AG09319 (cell line): ENCODE measurements at regions not wholly inside any gene's neighbourhood (a gene's known extent, or its start where the extent isn't known, plus 50 kb on each side); places are given as distances from the start of the nearest gene placed in this dataset.

Experiments
- DNase-seq: peaks from one replicate; pipeline ENCODE4 v3.0.0-alpha.2; 2010; ENCODE audit warnings: low read depth; ENCODE audit errors: extremely low read depth
- TF ChIP-seq, protein P1 (sequence below): IDR thresholded peaks from 2 replicates; pipeline ENCODE4 v1.5.1; 2011; ENCODE audit warnings: low read depth, mild to moderate bottlenecking, inconsistent platforms, low read length, moderate library complexity

DNA sequence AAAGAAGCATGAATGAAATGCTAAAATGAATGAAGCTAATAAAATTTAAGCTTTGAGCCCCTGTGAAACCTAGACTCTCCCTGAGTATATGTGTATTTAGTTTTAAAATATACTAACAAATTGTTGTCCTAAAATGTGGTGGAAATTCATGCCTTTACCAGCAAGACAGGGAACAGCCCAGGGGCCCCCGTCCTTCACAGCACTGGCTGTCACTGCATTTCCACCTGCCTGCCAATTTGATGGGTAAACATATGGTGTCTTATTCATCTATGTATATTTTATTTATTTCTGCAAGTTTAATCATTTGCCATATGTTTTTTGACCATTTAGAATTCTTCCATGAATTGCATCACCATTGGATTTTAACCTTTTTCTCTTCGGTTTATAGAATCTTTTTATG is 463.7 kb upstream of the NBEA start:
- TF ChIP-seq, protein P1, sequence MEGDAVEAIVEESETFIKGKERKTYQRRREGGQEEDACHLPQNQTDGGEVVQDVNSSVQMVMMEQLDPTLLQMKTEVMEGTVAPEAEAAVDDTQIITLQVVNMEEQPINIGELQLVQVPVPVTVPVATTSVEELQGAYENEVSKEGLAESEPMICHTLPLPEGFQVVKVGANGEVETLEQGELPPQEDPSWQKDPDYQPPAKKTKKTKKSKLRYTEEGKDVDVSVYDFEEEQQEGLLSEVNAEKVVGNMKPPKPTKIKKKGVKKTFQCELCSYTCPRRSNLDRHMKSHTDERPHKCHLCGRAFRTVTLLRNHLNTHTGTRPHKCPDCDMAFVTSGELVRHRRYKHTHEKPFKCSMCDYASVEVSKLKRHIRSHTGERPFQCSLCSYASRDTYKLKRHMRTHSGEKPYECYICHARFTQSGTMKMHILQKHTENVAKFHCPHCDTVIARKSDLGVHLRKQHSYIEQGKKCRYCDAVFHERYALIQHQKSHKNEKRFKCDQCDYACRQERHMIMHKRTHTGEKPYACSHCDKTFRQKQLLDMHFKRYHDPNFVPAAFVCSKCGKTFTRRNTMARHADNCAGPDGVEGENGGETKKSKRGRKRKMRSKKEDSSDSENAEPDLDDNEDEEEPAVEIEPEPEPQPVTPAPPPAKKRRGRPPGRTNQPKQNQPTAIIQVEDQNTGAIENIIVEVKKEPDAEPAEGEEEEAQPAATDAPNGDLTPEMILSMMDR: no peak
- no peak for DNase-seq

DNA sequence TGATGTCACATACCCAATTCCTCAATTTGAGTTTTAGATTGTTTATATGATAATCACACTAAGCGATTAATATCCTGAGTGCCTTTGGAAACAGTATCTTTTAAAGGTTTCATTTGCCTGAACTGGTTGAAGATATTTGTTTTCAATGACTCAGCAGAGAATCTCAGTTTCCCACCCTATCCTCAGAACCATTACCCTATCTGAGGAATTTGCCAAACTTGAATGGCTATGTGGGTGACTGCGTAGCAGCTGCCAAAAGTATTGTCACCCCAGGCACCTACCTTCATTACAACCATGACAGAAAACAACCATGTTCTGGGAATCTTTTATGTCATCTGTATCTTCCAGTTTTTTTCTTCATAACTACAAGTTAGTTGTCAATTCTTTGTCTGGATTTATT is 440.1 kb upstream of the NBEA start:
- DNase-seq: no peak
- TF ChIP-seq, protein P1: no peak

DNA sequence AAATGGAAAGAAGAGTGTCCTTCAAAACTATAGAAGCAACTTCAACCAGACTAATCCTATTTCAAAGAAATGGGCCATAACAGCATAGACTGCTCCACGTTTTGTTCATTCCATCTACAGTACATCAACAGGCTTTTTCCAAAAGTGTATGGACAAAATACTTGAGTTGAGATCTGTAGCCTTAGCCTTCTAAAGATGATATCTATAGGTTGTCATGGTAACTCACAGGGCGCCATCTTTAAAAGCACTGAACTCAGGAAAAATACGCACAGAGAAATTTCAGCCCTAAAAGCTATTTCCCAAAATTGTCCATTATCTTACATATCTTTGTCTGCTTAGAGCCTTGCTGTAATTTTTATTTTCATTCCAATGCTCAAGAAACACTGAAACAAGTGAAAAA is 439.4 kb upstream of the NBEA start:
- TF ChIP-seq, protein P1: no peak
- no peak for DNase-seq

DNA sequence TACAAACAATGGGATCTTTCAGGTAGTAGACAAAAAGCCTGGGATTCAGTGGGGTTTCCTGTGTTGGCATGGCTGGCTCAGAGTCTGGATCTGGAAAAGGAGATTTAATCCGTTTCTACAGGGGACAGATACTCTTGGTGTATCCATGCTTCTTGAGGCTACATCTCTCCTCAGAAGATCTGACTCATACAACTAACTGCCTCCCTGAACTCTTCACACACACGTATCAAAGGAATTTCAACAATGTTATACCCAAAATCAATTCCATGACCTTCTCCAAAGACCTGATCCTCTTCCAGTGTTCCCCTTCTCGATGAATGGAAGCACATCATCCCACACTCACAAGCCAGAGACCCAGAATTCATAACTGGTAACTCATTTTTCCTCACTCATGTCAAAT is 435.3 kb upstream of the NBEA start:
- no peak for DNase-seq
- TF ChIP-seq, protein P1: no peak

DNA sequence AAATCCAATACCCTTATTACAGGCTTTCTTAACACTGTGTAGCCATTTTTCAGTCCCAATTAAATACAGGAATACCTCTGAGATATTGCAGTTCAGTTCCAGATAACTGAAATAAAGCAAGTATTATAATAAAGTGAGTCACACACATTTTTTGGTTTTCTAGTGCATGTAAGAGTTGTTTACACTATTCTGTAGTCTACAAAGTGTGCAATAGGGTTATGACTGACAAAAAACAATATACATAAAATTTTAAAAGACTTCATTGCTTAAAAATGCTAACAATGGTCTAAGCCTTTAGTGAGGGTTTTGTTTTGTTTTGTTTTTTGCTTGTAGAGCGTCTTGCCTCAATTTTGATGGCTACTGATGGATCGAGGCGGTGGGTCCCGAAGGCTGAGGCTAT is 434.4 kb upstream of the NBEA start:
- DNase-seq: no peak
- TF ChIP-seq, protein P1: no peak

DNA sequence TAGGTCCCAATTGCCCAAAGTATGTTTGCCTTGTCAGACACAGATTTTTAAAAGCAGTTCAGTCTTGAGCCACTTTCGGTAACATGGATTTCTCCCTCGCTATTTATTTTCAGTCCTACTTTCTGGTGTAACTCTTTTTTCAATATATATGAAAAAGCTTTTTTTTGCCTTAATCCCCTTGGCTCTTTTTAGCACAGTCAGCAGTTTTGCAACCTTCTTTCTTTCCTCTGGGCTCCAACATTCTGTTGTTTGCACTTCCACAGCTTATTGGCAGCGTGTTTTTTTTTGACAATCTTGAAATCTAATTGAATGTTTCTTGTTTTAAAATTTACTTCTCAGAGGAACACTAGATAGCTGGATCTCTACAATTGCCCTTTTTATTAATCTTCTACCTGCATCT is 429.3 kb upstream of the NBEA start:
- DNase-seq: no peak
- TF ChIP-seq, protein P1: no peak

DNA sequence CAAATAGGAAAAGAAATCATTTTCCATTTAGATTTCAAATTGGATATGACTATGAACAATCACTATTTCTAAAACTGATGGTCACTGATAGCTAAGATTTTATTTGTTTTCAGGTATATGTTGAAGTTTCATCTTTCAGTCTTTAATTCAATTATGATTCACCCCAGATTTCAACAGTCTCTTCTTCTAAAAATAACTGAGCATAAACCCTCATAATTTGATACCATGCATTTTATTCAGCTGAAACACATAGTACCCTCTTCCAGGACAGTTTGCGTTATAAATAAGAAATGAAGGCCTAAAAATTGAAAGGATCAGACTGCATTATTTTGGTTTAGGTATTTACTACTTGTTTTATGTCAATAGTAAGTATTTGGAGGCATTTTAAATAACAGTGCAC is 428.5 kb upstream of the NBEA start:
- TF ChIP-seq, protein P1: no peak
- no peak for DNase-seq

DNA sequence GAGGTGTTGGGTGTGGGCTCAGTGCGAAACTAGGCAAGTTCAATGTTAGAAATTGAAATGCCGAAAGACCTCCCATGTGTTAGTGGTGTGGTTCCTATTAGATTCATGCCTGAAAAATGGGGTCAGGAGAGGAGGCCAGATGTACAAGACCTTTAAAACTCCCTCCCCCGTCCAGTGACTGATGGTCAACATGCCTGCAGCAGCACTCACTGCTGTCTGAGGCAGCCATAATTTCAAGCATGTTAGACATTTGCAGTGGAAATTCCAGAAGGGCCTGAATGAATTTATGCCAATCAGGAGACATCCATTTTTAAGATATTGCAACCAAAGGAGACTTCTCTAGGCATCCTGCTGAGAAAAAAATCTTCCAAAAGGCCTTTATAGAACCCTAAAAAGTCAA is 426.9 kb upstream of the NBEA start:
- DNase-seq: no peak
- TF ChIP-seq, protein P1: no peak
